Activated naive CD4-positive, alpha-beta T cell treated with anti-CD3 and anti-CD28 coated beads, Interleukin-2, amount 50 U/mL, for 24 hours (primary cell): ENCODE measurements at regions not wholly inside any gene's neighbourhood (a gene's known extent, or its start where the extent isn't known, plus 50 kb on each side); places are given as distances from the start of the nearest gene placed in this dataset.

Experiments used
- H3K27ac Mint-ChIP-seq: one replicate; pipeline ENCODE4 v1.8.0; 2021; ENCODE audit warnings: mild to moderate bottlenecking, mixed read lengths
- H3K27me3 Mint-ChIP-seq: one replicate; pipeline ENCODE4 v1.8.0; 2021; ENCODE audit warnings: mixed read lengths
- H3K36me3 Mint-ChIP-seq: one replicate; pipeline ENCODE4 v1.8.0; 2021; ENCODE audit warnings: mixed read lengths
- H3K4me1 Mint-ChIP-seq: one replicate; pipeline ENCODE4 v1.8.0; 2021; ENCODE audit warnings: mixed read lengths
- H3K4me3 Mint-ChIP-seq: one replicate; pipeline ENCODE4 v1.8.0; 2021; ENCODE audit warnings: mild to moderate bottlenecking, mixed read lengths
- H3K9me3 Mint-ChIP-seq: one replicate; pipeline ENCODE4 v1.8.0; 2021; ENCODE audit warnings: mixed read lengths

GRCh38 chr9:1320607-1321195 lies 270.5 kb downstream of the DMRT2 start:
- peaks cover 4% of the 10 kb centered on the region for H3K27me3 Mint-ChIP-seq
- H3K4me1 Mint-ChIP-seq, result no peaks in the 10 kb centered on the region
- H3K36me3 Mint-ChIP-seq, result no peaks in the 10 kb centered on the region
- no peak overlapping the region for H3K4me3 Mint-ChIP-seq
- no peak overlapping the region for H3K27ac Mint-ChIP-seq
- no peaks in the 10 kb centered on the region for H3K9me3 Mint-ChIP-seq

- no peaks in the 10 kb centered on the region for H3K9me3 Mint-ChIP-seq
- no peaks in the 10 kb centered on the region for H3K36me3 Mint-ChIP-seq
- H3K27me3 Mint-ChIP-seq, result peaks cover 4% of the 10 kb centered on the region
- H3K4me3 Mint-ChIP-seq, result no peak overlapping the region
- no peaks in the 10 kb centered on the region for H3K4me1 Mint-ChIP-seq
- no peak overlapping the region for H3K27ac Mint-ChIP-seq
Observed at GRCh38 chr9:1327467-1327866, 277.3 kb downstream of the DMRT2 start.

DNA sequence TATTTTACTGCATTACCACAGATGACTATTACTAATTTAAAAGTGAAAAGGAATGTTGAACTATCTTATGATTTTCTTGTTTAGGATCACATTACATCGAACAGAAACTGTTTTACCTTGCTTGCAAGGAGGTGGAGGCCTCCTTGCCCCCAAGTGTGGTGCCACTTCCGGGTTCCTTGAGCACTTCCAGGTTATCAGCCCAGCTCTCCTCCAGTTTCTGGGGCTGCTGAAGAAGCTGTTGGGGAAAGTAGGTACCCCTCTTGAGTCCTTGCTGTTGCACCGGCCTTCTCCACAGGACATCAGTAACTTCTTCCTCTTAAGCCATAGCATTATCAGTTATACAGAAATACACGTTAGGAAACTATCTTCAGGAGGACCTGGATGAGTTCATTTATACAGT lies 278.2 kb downstream of the DMRT2 start:
- Mint-ChIP-seq H3K27ac (no peak overlapping the region), H3K9me3 (no peaks in the 10 kb centered on the region), H3K4me3 (no peak overlapping the region), H3K36me3 (no peaks in the 10 kb centered on the region), H3K4me1 (no peaks in the 10 kb centered on the region), H3K27me3 (peaks cover under 1% of the 10 kb centered on the region)

GRCh38 chr9:1331546-1332038 lies 281.4 kb downstream of the DMRT2 start:
- no peaks in the 10 kb centered on the region for H3K4me1 Mint-ChIP-seq
- no peak overlapping the region for H3K4me3 Mint-ChIP-seq
- no peaks in the 10 kb centered on the region for H3K27me3 Mint-ChIP-seq
- no peak overlapping the region for H3K27ac Mint-ChIP-seq
- no peaks in the 10 kb centered on the region for H3K36me3 Mint-ChIP-seq
- no peaks in the 10 kb centered on the region for H3K9me3 Mint-ChIP-seq

DNA sequence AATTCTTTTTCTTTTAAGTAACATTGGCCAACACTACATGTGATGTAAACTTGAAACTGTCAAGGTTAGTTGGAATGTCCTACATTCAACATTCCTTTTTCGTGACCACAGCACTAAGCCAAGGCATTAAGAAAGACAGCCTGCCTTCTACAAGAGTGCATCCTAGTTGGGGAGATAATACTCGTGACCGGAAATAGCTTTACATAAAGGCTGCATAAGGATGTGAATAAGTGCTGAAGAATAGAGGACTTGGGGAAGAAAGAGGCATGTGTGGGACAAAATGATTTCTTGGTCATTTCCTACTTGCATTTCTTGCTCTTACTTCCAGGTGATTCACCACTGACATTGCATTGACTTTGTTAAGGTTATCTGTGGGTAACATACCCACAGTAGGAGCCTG lies 282.0 kb downstream of the DMRT2 start:
- no peaks in the 10 kb centered on the region for H3K4me1 Mint-ChIP-seq
- no peaks in the 10 kb centered on the region for H3K27me3 Mint-ChIP-seq
- no peaks in the 10 kb centered on the region for H3K36me3 Mint-ChIP-seq
- H3K27ac Mint-ChIP-seq, result no peak overlapping the region
- H3K4me3 Mint-ChIP-seq, result no peak overlapping the region
- no peaks in the 10 kb centered on the region for H3K9me3 Mint-ChIP-seq

DNA sequence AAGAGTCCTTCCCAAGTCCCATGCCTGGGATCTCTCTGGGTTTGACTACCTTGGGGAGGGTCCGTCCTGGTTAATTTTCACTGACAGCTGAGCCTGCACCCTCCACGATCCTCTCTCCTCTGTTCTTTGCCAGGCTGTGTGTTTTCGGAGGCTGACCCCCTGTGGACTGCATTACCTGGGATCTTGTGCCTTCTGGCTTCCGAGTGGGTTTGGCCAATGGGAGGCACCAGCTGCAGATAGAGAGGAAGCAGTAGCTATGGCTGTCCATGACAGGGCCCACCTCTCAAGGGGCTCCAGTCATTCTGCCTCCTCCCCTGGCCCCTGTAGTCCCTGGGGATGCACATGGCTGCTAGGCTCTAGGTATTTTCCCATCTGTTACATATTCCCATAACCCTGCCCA lies 285.0 kb downstream of the DMRT2 start:
- H3K27ac Mint-ChIP-seq, result no peak overlapping the region
- H3K4me1 Mint-ChIP-seq, result no peaks in the 10 kb centered on the region
- no peak overlapping the region for H3K4me3 Mint-ChIP-seq
- no peaks in the 10 kb centered on the region for H3K9me3 Mint-ChIP-seq
- H3K27me3 Mint-ChIP-seq, result no peaks in the 10 kb centered on the region
- H3K36me3 Mint-ChIP-seq, result no peaks in the 10 kb centered on the region

- no peaks in the 10 kb centered on the region for H3K4me1 Mint-ChIP-seq
- no peak overlapping the region for H3K4me3 Mint-ChIP-seq
- no peaks in the 10 kb centered on the region for H3K9me3 Mint-ChIP-seq
- no peaks in the 10 kb centered on the region for H3K36me3 Mint-ChIP-seq
- no peak overlapping the region for H3K27ac Mint-ChIP-seq
- no peaks in the 10 kb centered on the region for H3K27me3 Mint-ChIP-seq
Observed at GRCh38 chr9:1337169-1337568, 287.0 kb downstream of the DMRT2 start.

DNA sequence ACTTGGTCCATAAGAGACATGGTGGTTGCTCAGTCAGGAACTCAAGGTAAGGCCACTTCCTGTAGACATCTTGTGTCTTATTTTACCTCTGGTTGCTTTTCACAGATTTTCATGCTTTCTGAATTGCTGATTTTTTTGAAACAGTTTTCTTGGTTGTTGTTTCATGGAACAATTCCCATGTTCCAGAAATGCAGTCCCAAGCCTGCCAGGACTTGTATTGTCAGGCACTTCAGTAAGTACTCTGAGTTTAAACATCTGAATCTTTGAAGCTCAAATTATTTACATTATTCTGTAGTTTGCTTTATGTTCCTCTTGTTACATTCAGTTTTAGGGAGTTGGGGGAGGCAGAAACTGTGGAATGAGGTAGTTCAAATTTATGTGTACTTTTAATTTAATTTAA lies 290.2 kb downstream of the DMRT2 start:
- no peaks in the 10 kb centered on the region for H3K36me3 Mint-ChIP-seq
- H3K9me3 Mint-ChIP-seq, result peaks cover 7% of the 10 kb centered on the region
- H3K4me1 Mint-ChIP-seq, result no peaks in the 10 kb centered on the region
- H3K27ac Mint-ChIP-seq, result no peak overlapping the region
- no peaks in the 10 kb centered on the region for H3K27me3 Mint-ChIP-seq
- H3K4me3 Mint-ChIP-seq, result no peak overlapping the region

DNA sequence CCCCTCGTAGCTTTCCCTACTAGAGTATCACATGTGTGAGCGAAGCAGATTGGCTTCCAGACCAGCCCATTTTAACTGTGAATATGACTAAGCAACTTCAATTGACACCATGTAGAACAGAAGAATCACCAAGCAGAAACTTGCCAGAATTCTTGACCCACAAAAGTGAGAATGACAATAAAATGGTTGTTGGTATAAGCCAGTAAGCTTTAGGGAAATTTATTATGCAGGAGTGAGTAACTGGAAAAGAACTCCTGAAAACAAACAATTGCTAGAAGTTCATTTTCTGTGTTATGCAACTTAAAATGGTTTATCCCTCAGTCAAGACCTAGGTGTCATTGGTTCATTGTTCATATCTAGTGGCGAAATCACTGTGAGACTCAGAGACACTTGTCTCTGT lies 303.1 kb downstream of the DMRT2 start:
- no peaks in the 10 kb centered on the region for H3K4me1 Mint-ChIP-seq
- no peak overlapping the region for H3K4me3 Mint-ChIP-seq
- H3K27ac Mint-ChIP-seq, result no peak overlapping the region
- H3K36me3 Mint-ChIP-seq, result no peaks in the 10 kb centered on the region
- peaks cover 3% of the 10 kb centered on the region for H3K27me3 Mint-ChIP-seq
- H3K9me3 Mint-ChIP-seq, result peaks cover 3% of the 10 kb centered on the region

DNA sequence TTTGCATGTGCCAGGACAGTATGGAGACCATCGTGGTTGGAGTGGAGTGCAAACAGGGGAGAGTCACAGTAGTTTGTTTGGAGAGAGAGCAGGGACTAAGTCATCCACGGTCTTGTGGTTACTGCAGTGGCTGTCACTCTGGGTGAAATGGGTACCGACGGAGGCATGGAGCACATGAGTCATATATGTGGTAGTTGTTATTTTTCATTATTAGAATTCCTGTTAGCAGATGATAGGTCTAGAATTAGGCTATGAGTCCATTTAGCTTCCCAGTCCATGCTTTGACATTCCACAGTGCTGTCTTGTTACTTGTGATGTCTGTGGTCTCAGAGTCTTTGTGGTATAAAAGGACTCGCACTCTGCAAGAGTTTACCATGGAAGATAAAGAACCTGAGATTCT lies 303.9 kb downstream of the DMRT2 start:
- Mint-ChIP-seq H3K9me3 (peaks cover 3% of the 10 kb centered on the region), H3K4me1 (no peaks in the 10 kb centered on the region), H3K27ac (no peak overlapping the region), H3K4me3 (no peak overlapping the region), H3K36me3 (no peaks in the 10 kb centered on the region), H3K27me3 (peaks cover 3% of the 10 kb centered on the region)

DNA sequence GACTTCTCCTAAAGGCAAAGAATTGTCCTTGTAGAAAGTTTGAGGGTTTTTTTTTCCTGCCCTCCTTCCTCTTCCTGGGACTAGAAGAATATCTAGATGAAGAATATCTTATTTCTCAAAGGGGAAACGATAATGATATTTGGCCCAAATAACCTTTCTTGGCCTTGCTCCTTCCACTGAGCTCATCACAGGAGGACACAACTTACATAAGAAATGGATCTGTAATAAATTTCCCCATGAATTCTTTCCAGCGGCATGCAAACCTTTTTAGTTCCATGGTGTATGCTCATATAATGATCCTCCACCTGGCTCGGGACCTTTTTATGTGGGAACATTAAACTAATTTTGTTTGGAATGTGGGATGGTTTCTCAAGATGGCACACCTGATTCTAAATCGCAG lies 304.4 kb downstream of the DMRT2 start:
- Mint-ChIP-seq H3K27ac (no peak overlapping the region), H3K27me3 (peaks cover 3% of the 10 kb centered on the region), H3K9me3 (peaks cover 3% of the 10 kb centered on the region), H3K4me3 (no peak overlapping the region), H3K36me3 (no peaks in the 10 kb centered on the region), H3K4me1 (no peaks in the 10 kb centered on the region)

- Mint-ChIP-seq H3K36me3 (no peaks in the 10 kb centered on the region), H3K27ac (no peak overlapping the region), H3K4me3 (no peak overlapping the region)
Observed at GRCh38 chr9:1355656-1356055, 305.5 kb downstream of the DMRT2 start.

DNA sequence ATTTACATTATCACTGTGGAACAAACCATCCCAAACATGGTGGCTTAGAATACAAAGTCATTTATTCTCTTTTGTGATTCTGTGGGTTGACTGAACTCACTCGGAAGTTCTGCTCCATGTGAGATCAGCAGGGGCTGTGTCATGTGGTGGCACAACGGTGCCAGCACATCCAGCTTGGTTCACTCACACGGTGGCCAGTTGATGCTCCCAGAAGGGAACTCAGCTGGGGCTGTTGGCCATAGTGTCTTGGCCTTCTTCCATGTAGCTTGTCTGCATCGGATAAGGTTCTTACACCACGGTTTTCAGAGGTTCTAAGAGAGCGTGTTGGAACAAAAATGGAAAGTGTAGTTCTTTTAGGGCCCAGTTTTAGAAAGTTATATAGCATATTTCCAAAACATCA lies 312.7 kb downstream of the DMRT2 start:
- Mint-ChIP-seq H3K9me3 (peaks cover 4% of the 10 kb centered on the region), H3K4me3 (no peak overlapping the region), H3K27me3 (no peaks in the 10 kb centered on the region), H3K36me3 (peaks cover 1% of the 10 kb centered on the region), H3K27ac (no peak overlapping the region), H3K4me1 (peaks cover 14% of the 10 kb centered on the region)

More at GRCh38 chr9:1355656-1356055, 305.5 kb downstream of the DMRT2 start:
- Mint-ChIP-seq H3K9me3 (peaks cover 3% of the 10 kb centered on the region), H3K27me3 (peaks cover 3% of the 10 kb centered on the region), H3K4me1 (no peaks in the 10 kb centered on the region)

DNA sequence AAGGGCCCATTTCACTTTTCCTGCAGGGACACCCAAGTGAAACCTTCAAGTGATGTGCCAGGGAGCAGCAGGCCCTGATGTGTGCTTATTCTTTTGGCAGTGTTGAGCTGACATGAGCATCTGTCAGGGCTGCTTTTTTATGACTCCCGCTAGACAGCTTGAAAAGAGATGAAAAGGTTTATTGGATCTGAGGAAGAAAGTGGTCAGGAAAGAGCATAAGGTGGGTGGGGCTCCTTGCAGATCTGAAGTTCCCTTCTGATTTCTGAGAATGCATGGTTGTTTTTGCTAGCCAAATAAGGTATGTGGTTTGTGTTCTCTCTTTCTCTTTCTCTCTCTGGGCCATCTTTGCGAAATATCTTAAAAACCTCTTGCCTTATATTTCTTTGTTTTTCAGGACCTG lies 316.1 kb downstream of the DMRT2 start:
- H3K4me3 Mint-ChIP-seq, result no peak overlapping the region
- peaks cover 1% of the 10 kb centered on the region for H3K36me3 Mint-ChIP-seq
- H3K27ac Mint-ChIP-seq, result peak overlapping the region; percentile 69
- H3K27me3 Mint-ChIP-seq, result no peaks in the 10 kb centered on the region
- peaks cover 4% of the 10 kb centered on the region for H3K9me3 Mint-ChIP-seq
- peaks cover 14% of the 10 kb centered on the region for H3K4me1 Mint-ChIP-seq

DNA sequence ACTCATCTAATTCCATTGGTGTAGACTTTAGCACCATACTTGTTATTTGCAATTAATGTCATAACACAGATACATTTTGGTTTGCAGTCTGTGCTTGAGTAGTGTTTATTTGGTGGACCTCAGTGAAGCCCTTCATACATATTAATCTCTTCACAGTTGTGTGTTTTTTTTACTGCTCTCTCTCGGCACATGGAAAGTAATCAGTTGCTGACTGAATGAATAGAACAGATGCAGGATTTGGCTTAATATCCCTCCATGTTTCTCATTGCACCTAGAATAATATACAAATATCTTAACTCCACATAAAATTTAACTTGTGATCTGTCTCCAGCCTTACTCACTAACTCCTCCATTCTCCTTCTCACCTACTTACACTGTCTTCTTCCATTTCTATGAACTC lies 319.1 kb downstream of the DMRT2 start:
- Mint-ChIP-seq H3K27me3 (no peaks in the 10 kb centered on the region), H3K4me3 (no peak overlapping the region), H3K9me3 (no peaks in the 10 kb centered on the region), H3K27ac (no peak overlapping the region), H3K36me3 (no peaks in the 10 kb centered on the region), H3K4me1 (peaks cover 14% of the 10 kb centered on the region)

DNA sequence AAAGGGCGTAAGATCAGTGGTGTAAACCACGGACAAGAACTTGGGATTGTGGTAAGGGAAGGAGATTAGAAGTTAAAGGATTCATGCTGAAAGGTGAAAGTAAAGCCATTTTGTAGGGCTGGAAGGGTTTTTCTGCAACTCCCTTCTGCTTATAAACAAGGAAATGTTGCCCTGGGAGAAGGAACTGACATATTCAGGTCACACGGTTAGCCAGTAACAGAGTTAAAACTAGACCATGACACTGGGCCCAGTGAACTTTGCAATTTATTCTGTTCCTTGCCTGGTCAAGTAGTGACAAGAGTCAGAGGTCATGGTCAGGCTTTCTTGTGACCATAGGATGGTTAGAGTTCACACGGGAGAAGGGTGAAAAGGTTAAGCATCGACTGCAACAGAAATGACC lies 323.3 kb downstream of the DMRT2 start:
- H3K9me3 Mint-ChIP-seq, result no peaks in the 10 kb centered on the region
- no peak overlapping the region for H3K4me3 Mint-ChIP-seq
- H3K27me3 Mint-ChIP-seq, result no peaks in the 10 kb centered on the region
- H3K4me1 Mint-ChIP-seq, result no peaks in the 10 kb centered on the region
- no peaks in the 10 kb centered on the region for H3K36me3 Mint-ChIP-seq
- H3K27ac Mint-ChIP-seq, result no peak overlapping the region

GRCh38 chr9:1383899-1384455 lies 333.8 kb downstream of the DMRT2 start:
- Mint-ChIP-seq H3K27ac (no peak overlapping the region), H3K9me3 (no peaks in the 10 kb centered on the region), H3K4me1 (no peaks in the 10 kb centered on the region), H3K4me3 (no peak overlapping the region), H3K27me3 (no peaks in the 10 kb centered on the region), H3K36me3 (no peaks in the 10 kb centered on the region)
